Prostate gland (tissue), 2 donors: ENCODE measurements at regions not wholly inside any gene's neighbourhood (a gene's known extent, or its start where the extent isn't known, plus 50 kb on each side); places are given as distances from the start of the nearest gene placed in this dataset.
"Not testable (repeated sequence)": the region's sequence is repeated elsewhere in the genome, so short reads cannot be mapped to it uniquely, and the experiment has no call there.

Source experiments
- DNase-seq: peaks from one replicate; pipeline ENCODE4 v3.0.0-alpha.2; 2019; ENCODE audit warnings: low spot score
- H3K27ac ChIP-seq, 2 donors: fragments of 200-600 bp; sonication (generic); 2 replicates each; pipeline ENCODE4 v1.5.1; 2017 to 2019
- H3K27me3 ChIP-seq: fragments of 200-600 bp; sonication (generic); replicated peaks from 2 replicates; pipeline ENCODE4 v1.5.1; 2019; ENCODE audit not compliant: insufficient read depth
- H3K36me3 ChIP-seq, 2 donors: fragments of 200-600 bp; sonication (generic); 1 replicate in 1 of 2; 2 replicates in 1 of 2; pipeline versions ENCODE4 v1.5.1 to v1.8.1; 2017 to 2019
- H3K4me1 ChIP-seq: fragments of 200-600 bp; sonication (generic); replicated peaks from 2 replicates; pipeline ENCODE4 v1.5.1; 2019
- H3K4me3 ChIP-seq, 2 donors: fragments of 200-600 bp; sonication (generic); 2 replicates each; pipeline ENCODE4 v1.5.1; 2017 to 2019
- H3K9me3 ChIP-seq: fragments of 200-600 bp; sonication (generic); 2 replicates; pipeline ENCODE4 v1.5.1; 2017
- CTCF ChIP-seq, 4 experiments: fragments of 200-600 bp in 2 of 4; fragments of 450-650 bp in 2 of 4; sonication (generic) in 2 of 4; IDR thresholded peaks; 1 replicate in 3 of 4; 2 replicates in 1 of 4; pipeline ENCODE4 v1.5.1; 2016 to 2019; ENCODE audit warnings: antibody characterized with exemption in 4 of 4, mild to moderate bottlenecking in 2 of 4, moderate library complexity in 2 of 4
- POLR2A ChIP-seq: fragments of 450-650 bp; IDR thresholded peaks from one replicate; pipeline ENCODE4 v1.6.1; 2016; ENCODE audit warnings: antibody characterized with exemption, mild to moderate bottlenecking
- POLR2AphosphoS5 ChIP-seq: sonication (generic); formaldehyde crosslinking; IDR thresholded peaks from one replicate; pipeline ENCODE4 v1.6.1; 2017; ENCODE audit warnings: antibody characterized with exemption
- WGBS: methylation state at CpG from one replicate; pipeline ENCODE4 v1.1.5; 2018; 5-methylcytosine and 5-hydroxymethylcytosine counted together
- intact Hi-C: fragments of 100-400 bp; cut with DNase I; formaldehyde crosslinking; loops from one replicate; pipeline ENCODE4 v1.14.2; 2022

- Histone ChIP-seq H3K4me1 (no peaks in the 10 kb centered on the region), H3K9me3 (no peaks in the 10 kb centered on the region), H3K36me3 (no peaks in the 10 kb centered on the region), H3K27ac (no peak overlapping the region), H3K4me3 (no peak overlapping the region), H3K27me3 (no peaks in the 10 kb centered on the region)
- WGBS: 88% methylated on average over 6 of the region's 6 CpGs
- DNase-seq: no peak
- TF ChIP-seq CTCF (IDR thresholded peaks at IDR 0.05) (no peak), POLR2AphosphoS5 (no peak), POLR2A (no peak)
- intact Hi-C loops: no loop called here
Observed at GRCh38 chr14:105602799-105603793, 76.7 kb downstream of the TMEM121 start.

- intact Hi-C loops, DNase-seq: not testable (repeated sequence)
- 89% methylated on average over 26 of the region's 32 CpGs for WGBS
Observed at GRCh38 chr14:105604531-105605463, 78.4 kb downstream of the TMEM121 start.

GRCh38 chr14:105605464-105606304 lies 79.3 kb downstream of the TMEM121 start:
- DNase-seq: no peak
- intact Hi-C loops: no loop called here
- 90% methylated on average over 23 of the region's 24 CpGs for whole genome bisulfite sequencing
- TF ChIP-seq POLR2AphosphoS5 (no peak), POLR2A (no peak), CTCF (IDR thresholded peaks at IDR 0.05) (no peak)
- H3K27me3 ChIP-seq: no peaks in the 10 kb centered on the region
- no peaks in the 10 kb centered on the region for H3K36me3 ChIP-seq
- no peaks in the 10 kb centered on the region for H3K4me1 ChIP-seq
- no peaks in the 10 kb centered on the region for H3K9me3 ChIP-seq
- no peak overlapping the region for H3K4me3 ChIP-seq
- H3K27ac ChIP-seq: no peak overlapping the region

More at GRCh38 chr14:105604531-105605463, 78.4 kb downstream of the TMEM121 start:
- not testable (repeated sequence) for H3K27ac ChIP-seq, H3K36me3 ChIP-seq, H3K4me3 ChIP-seq, H3K9me3 ChIP-seq, H3K27me3 ChIP-seq, H3K4me1 ChIP-seq

- WGBS: 69% methylated on average over 15 of the region's 15 CpGs
- DNase-seq, intact Hi-C loops: not testable (repeated sequence)
Observed at GRCh38 chr14:105606305-105606975, 80.1 kb downstream of the TMEM121 start.

GRCh38 chr14:105607025-105607424 lies 80.6 kb downstream of the TMEM121 start:
- H3K4me3 ChIP-seq, H3K9me3 ChIP-seq, H3K27me3 ChIP-seq, H3K36me3 ChIP-seq, H3K27ac ChIP-seq, H3K4me1 ChIP-seq, intact Hi-C loops, DNase-seq: not testable (repeated sequence)
- 66% methylated on average over 11 of the region's 16 CpGs for WGBS

More at GRCh38 chr14:105606305-105606975, 80.1 kb downstream of the TMEM121 start:
- not testable (repeated sequence) for H3K9me3 ChIP-seq, H3K27me3 ChIP-seq, H3K4me3 ChIP-seq, H3K27ac ChIP-seq, H3K36me3 ChIP-seq, H3K4me1 ChIP-seq

GRCh38 chr14:105614987-105615386 lies 88.6 kb downstream of the TMEM121 start:
- 71% methylated on average over 1 of the region's 4 CpGs for WGBS
- DNase-seq, H3K4me3 ChIP-seq, H3K27ac ChIP-seq, H3K4me1 ChIP-seq, H3K9me3 ChIP-seq, H3K27me3 ChIP-seq, H3K36me3 ChIP-seq, intact Hi-C loops: not testable (repeated sequence)

- WGBS: 67% methylated on average over 24 of the region's 24 CpGs
- intact Hi-C loops, DNase-seq, H3K27ac ChIP-seq, H3K36me3 ChIP-seq, H3K4me1 ChIP-seq, H3K4me3 ChIP-seq, H3K9me3 ChIP-seq, H3K27me3 ChIP-seq: not testable (repeated sequence)
Observed at GRCh38 chr14:105615986-105616801, 89.8 kb downstream of the TMEM121 start.
